ENCODE measurements at regions not wholly inside any gene's neighbourhood (a gene's known extent, or its start where the extent isn't known, plus 50 kb on each side); places are given as distances from the start of the nearest gene placed in this dataset.

DNA sequence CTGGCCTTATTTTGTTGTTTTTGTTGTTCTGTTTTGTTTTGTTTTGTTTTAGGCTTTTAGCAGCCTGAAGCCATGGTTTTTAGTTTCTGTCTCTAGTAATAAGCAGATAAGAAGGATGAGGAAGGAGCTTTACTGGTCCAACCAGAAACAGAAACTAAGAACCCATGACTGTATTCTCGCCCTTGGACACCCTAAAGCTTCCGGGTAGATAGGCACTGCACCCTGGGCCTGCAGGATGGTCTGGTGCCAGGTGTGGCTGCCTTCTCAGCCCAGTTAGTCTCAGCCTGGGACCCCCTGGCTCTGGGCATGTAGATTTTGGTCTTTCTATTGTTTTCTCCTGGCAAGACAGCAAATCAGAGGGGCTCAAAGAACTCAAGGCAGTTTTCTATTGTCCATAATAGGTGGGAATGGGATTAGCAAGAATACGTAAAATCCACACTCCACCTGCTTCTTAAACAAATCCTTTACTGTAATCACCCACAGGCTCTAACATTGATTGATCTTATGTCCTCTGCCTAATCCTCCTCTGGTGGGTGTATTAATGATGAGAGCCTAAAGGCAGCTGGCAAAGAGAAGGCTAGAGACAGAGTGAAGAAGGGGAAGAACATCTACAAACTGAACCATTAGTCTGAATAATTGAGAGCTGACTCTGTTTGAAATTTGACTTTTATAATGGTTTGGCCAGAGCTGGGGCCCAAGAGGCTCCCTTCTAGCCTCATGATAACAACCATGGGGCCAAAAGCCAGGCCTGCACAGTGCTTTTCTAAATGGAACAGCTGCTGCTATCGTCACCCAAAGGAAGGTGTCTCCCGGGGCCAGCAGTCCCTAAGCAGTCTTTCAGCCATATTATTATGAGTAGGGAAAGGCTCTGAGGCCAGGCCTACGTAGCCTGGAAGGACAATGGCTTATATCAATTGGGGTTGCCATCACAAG, 106.8 kb upstream of the ATP1A1 start:
- TF ChIP-seq POLR2AphosphoS5 (IDR thresholded peaks at IDR 0.05) (no peak), POLR2A (IDR thresholded peaks at IDR 0.05; ENCODE audit: low read depth) (no peak), EP300 (IDR thresholded peaks at IDR 0.05) (no peak)
- TF ChIP-seq, protein P1, sequence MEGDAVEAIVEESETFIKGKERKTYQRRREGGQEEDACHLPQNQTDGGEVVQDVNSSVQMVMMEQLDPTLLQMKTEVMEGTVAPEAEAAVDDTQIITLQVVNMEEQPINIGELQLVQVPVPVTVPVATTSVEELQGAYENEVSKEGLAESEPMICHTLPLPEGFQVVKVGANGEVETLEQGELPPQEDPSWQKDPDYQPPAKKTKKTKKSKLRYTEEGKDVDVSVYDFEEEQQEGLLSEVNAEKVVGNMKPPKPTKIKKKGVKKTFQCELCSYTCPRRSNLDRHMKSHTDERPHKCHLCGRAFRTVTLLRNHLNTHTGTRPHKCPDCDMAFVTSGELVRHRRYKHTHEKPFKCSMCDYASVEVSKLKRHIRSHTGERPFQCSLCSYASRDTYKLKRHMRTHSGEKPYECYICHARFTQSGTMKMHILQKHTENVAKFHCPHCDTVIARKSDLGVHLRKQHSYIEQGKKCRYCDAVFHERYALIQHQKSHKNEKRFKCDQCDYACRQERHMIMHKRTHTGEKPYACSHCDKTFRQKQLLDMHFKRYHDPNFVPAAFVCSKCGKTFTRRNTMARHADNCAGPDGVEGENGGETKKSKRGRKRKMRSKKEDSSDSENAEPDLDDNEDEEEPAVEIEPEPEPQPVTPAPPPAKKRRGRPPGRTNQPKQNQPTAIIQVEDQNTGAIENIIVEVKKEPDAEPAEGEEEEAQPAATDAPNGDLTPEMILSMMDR (IDR thresholded peaks at IDR 0.05), result no peak
